ENCODE measurements at regions not wholly inside any gene's neighbourhood (a gene's known extent, or its start where the extent isn't known, plus 50 kb on each side); places are given as distances from the start of the nearest gene placed in this dataset.
"Not testable (repeated sequence)": the region's sequence is repeated elsewhere in the genome, so short reads cannot be mapped to it uniquely, and the experiment has no call there.

- dilution Hi-C loops (cut with MboI; ENCODE audit: extremely low pct_ligation_motif_present, low sequenced_read_pairs); H3K4me2 ChIP-seq (ENCODE audit: insufficient read depth, low read length): not testable (repeated sequence)
Observed at GRCh38 chr9:33700940-33701339, 94.4 kb upstream of the PRSS3 start.

GRCh38 chr9:33703430-33704102 lies 91.8 kb upstream of the PRSS3 start:
- H3K4me3 ChIP-seq (replicated peaks in 1 of 3; ENCODE audit: insufficient read depth in 1 of 3, low read depth in 1 of 3, low read length in 3 of 3) = no peak overlapping the region
- H2AFZ ChIP-seq (ENCODE audit: low read depth, low read length) = peak overlapping the region; percentile 35
- CTCF ChIA-PET = interaction anchor here (1.8 kb wide), 1 partner anchor 80 kb away, joined by 3 read pairs; no protein-coding TSS in a partner anchor
- FAIRE-seq = no peak
- POLR2A ChIA-PET = no interaction called here
- no TSS peak for BruUV-seq (replicated peaks)
- H3K9ac ChIP-seq (replicated peaks; ENCODE audit: extremely low read depth, insufficient read depth, low read length) = no peak overlapping the region
- no peak overlapping the region for H3K27ac ChIP-seq (ENCODE audit: insufficient read depth, low read depth, low read length)
- intact Hi-C loops (cut with micrococcal nuclease) = no loop called here
- DNase-seq (ENCODE audit: low read depth, low spot score) = peak; percentile 8
- dilution Hi-C loops (cut with MboI; ENCODE audit: extremely low pct_ligation_motif_present, low sequenced_read_pairs) = no loop called here
- H3K79me2 ChIP-seq (ENCODE audit: control insufficient read depth, insufficient read depth, low read length) = no peaks in the 10 kb centered on the region
- no peaks in the 10 kb centered on the region for H3K9me1 ChIP-seq (replicated peaks; ENCODE audit: control insufficient read depth, extremely low read depth, insufficient read depth, low read length)
- H3K27me3 ChIP-seq (ENCODE audit: control insufficient read depth in 2 of 2, insufficient read depth in 2 of 2, low read length in 2 of 2) = peaks cover 0 to 5% of the 10 kb centered on the region in 2 experiments
- peaks cover 2% of the 10 kb centered on the region for H3K4me1 ChIP-seq (ENCODE audit: control insufficient read depth, extremely low read depth, insufficient read depth, low read length)
- TF ChIP-seq POLR2A (IDR thresholded peaks at IDR 0.05; ENCODE audit: low read depth, low read length) = no peak
- no peak for TF ChIP-seq POLR2AphosphoS5 (IDR thresholded peaks at IDR 0.05; ENCODE audit: insufficient read depth, low read depth, low read length)
- no peak for TF ChIP-seq JUN (IDR thresholded peaks at IDR 0.05; ENCODE audit: borderline replicate concordance, insufficient read depth, insufficient read length, low read depth)
- no peak for TF ChIP-seq MYC (IDR thresholded peaks at IDR 0.05; ENCODE audit: low read depth, low read length)
- no peak for TF ChIP-seq MAX (IDR thresholded peaks at IDR 0.05; ENCODE audit: insufficient read depth, insufficient read length)
- no peak for TF ChIP-seq CTCF (IDR thresholded peaks at IDR 0.05; ENCODE audit: extremely low read depth in 1 of 2, insufficient read depth in 1 of 2, low read depth in 1 of 2, low read length in 2 of 2)
- no peak for TF ChIP-seq EZH2 (IDR thresholded peaks at IDR 0.05; ENCODE audit: borderline replicate concordance, low read depth, low read length, severe bottlenecking)
- no peak for TF ChIP-seq GATA2 (IDR thresholded peaks at IDR 0.05; ENCODE audit: insufficient read depth, insufficient read length, low read depth, low read length)
- no peak for TF ChIP-seq FOS (IDR thresholded peaks at IDR 0.05; ENCODE audit: borderline replicate concordance, insufficient read depth, low read length)
- H4K20me1 ChIP-seq (replicated peaks; ENCODE audit: control insufficient read depth, extremely low read depth, insufficient read depth, low read length) = no peaks in the 10 kb centered on the region
- H3K36me3 ChIP-seq (ENCODE audit: control insufficient read depth in 2 of 2, extremely low read depth in 1 of 2, insufficient read depth in 2 of 2, low read length in 2 of 2) = no peaks in the 10 kb centered on the region
- no peaks in the 10 kb centered on the region for H3K9me3 ChIP-seq (replicated peaks; ENCODE audit: control insufficient read depth, insufficient read depth, low read length)
- H3K4me2 ChIP-seq (ENCODE audit: insufficient read depth, low read length) = no peak overlapping the region

More at GRCh38 chr9:33700940-33701339, 94.4 kb upstream of the PRSS3 start:
- intact Hi-C loops (cut with micrococcal nuclease) = loop anchor here (1.0 kb wide), 1 partner anchor 21 kb away; no protein-coding TSS in a partner anchor
- H3K9ac ChIP-seq (replicated peaks; ENCODE audit: extremely low read depth, insufficient read depth, low read length); H3K27me3 ChIP-seq (ENCODE audit: control insufficient read depth in 2 of 2, insufficient read depth in 2 of 2, low read length in 2 of 2); H3K4me1 ChIP-seq (ENCODE audit: control insufficient read depth, extremely low read depth, insufficient read depth, low read length); POLR2A ChIA-PET; H3K9me3 ChIP-seq (replicated peaks; ENCODE audit: control insufficient read depth, insufficient read depth, low read length); H3K36me3 ChIP-seq (ENCODE audit: control insufficient read depth in 2 of 2, extremely low read depth in 1 of 2, insufficient read depth in 2 of 2, low read length in 2 of 2); H3K4me3 ChIP-seq (replicated peaks in 1 of 3; ENCODE audit: insufficient read depth in 1 of 3, low read depth in 1 of 3, low read length in 3 of 3); BruUV-seq (replicated peaks); H4K20me1 ChIP-seq (replicated peaks; ENCODE audit: control insufficient read depth, extremely low read depth, insufficient read depth, low read length); H3K27ac ChIP-seq (ENCODE audit: insufficient read depth, low read depth, low read length); FAIRE-seq; H3K79me2 ChIP-seq (ENCODE audit: control insufficient read depth, insufficient read depth, low read length); DNase-seq (ENCODE audit: low read depth, low spot score); H3K9me1 ChIP-seq (replicated peaks; ENCODE audit: control insufficient read depth, extremely low read depth, insufficient read depth, low read length); H2AFZ ChIP-seq (ENCODE audit: low read depth, low read length): not testable (repeated sequence)
- CTCF ChIA-PET = interaction anchor here (1.7 kb wide), 1 partner anchor 77 kb away, joined by 8 read pairs; no protein-coding TSS in a partner anchor

Measured in endothelial cell of umbilical vein (primary cell).